ENCODE measurements at regions not wholly inside any gene's neighbourhood (a gene's known extent, or its start where the extent isn't known, plus 50 kb on each side); places are given as distances from the start of the nearest gene placed in this dataset.

DNA sequence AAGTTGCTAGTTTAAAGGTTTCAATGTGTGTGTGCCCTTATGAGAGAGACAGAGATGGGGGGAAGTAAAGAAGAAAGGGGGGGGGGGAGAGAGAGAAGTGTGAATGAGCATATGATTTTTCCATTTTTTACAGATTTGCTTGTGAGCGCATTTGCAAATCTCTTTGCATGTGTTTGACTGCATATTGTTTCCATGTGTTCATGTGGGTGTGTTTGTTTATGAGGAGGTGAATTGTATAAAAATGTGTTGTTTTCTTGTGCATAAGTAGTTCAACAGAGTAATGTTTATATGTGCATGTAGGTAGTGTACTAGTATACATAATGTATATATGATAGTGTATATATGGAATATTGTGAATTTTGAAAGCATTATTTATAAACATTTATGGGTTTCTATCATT lies 205.9 kb upstream of the SPAG17 start:
- TF ChIP-seq, protein P1, sequence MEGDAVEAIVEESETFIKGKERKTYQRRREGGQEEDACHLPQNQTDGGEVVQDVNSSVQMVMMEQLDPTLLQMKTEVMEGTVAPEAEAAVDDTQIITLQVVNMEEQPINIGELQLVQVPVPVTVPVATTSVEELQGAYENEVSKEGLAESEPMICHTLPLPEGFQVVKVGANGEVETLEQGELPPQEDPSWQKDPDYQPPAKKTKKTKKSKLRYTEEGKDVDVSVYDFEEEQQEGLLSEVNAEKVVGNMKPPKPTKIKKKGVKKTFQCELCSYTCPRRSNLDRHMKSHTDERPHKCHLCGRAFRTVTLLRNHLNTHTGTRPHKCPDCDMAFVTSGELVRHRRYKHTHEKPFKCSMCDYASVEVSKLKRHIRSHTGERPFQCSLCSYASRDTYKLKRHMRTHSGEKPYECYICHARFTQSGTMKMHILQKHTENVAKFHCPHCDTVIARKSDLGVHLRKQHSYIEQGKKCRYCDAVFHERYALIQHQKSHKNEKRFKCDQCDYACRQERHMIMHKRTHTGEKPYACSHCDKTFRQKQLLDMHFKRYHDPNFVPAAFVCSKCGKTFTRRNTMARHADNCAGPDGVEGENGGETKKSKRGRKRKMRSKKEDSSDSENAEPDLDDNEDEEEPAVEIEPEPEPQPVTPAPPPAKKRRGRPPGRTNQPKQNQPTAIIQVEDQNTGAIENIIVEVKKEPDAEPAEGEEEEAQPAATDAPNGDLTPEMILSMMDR (conservative IDR thresholded peaks at IDR 0.05), result no peak
- no peak for TF ChIP-seq EZH2 (IDR thresholded peaks at IDR 0.05; ENCODE audit: low read depth)
